ENCODE measurements at regions not wholly inside any gene's neighbourhood (a gene's known extent, or its start where the extent isn't known, plus 50 kb on each side); places are given as distances from the start of the nearest gene placed in this dataset.

DNA sequence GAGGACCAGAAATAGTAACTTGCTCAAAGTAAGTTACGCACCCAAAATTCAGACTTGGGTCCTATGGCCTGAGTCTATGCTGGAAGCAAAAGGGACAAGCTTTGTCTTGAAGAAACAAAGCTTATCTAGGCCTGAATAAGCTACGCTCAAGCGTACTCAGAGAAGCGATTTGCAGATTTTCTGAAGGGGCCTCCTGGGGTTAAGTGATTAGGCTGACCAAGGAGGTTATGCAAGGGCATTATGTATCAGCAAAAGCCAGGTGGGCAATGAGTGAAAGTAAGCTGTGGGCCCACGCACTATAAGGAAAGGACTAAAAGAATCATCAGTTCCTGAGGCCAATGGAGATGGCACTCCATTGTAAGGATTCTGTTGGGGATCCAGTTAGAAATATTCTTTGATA, 122.1 kb downstream of the SNX18 start:
- no peak for TF ChIP-seq CTCF (conservative IDR thresholded peaks at IDR 0.05; ENCODE audit: low read length)
- TF ChIP-seq EZH2phosphoT487 (IDR thresholded peaks at IDR 0.05; ENCODE audit: borderline replicate concordance), result no peak

Measured in Loucy (cell line).